Stimulated activated naive CD8-positive, alpha-beta T cell treated with anti-CD3 and anti-CD28 coated beads, Interleukin-15, amount 100 ng/mL, for 72 hours (primary cell): ENCODE measurements at regions not wholly inside any gene's neighbourhood (a gene's known extent, or its start where the extent isn't known, plus 50 kb on each side); places are given as distances from the start of the nearest gene placed in this dataset.
A peak's percentile ranks its signal among the peaks of the same experiment; 100 is the strongest.

Experiments used
- ATAC-seq: fragments of 150-1000 bp; cut with Tn5 transposase; 2 replicates; pipeline ENCODE4 v1.10.0; 2021; ENCODE audit warnings: mild to moderate bottlenecking, moderate library complexity
- DNase-seq, 2 donors: peaks; one replicate each; pipeline ENCODE4 v3.0.0; 2021 to 2022
- H3K27ac Mint-ChIP-seq, 2 donors: one replicate each; pipeline ENCODE4 v1.8.0; 2022; ENCODE audit warnings: mild to moderate bottlenecking in 2 of 2, mixed read lengths in 2 of 2, moderate library complexity in 2 of 2
- H3K27me3 Mint-ChIP-seq: one replicate; pipeline ENCODE4 v1.8.0; 2022; ENCODE audit warnings: mixed read lengths
- H3K4me1 Mint-ChIP-seq: one replicate; pipeline ENCODE4 v1.8.0; 2022; ENCODE audit warnings: mild to moderate bottlenecking, mixed read lengths
- H3K4me3 Mint-ChIP-seq, 2 donors: one replicate each; pipeline ENCODE4 v1.8.0; 2022; ENCODE audit warnings: mild to moderate bottlenecking in 2 of 2, mixed read lengths in 2 of 2, moderate library complexity in 1 of 2
- H3K9me3 Mint-ChIP-seq, 2 donors: one replicate each; pipeline ENCODE4 v1.8.0; 2022; ENCODE audit warnings: mixed read lengths in 2 of 2

GRCh38 chr3:71890356-71890931, 105.5 kb upstream of the PROK2 start:
- Mint-ChIP-seq H3K4me3 (no peak overlapping the region), H3K4me1 (no peaks in the 10 kb centered on the region), H3K27ac (no peak overlapping the region), H3K27me3 (peaks cover 25% of the 10 kb centered on the region), H3K9me3 (no peaks in the 10 kb centered on the region)
- no peak for DNase-seq
- no peak for ATAC-seq

DNA sequence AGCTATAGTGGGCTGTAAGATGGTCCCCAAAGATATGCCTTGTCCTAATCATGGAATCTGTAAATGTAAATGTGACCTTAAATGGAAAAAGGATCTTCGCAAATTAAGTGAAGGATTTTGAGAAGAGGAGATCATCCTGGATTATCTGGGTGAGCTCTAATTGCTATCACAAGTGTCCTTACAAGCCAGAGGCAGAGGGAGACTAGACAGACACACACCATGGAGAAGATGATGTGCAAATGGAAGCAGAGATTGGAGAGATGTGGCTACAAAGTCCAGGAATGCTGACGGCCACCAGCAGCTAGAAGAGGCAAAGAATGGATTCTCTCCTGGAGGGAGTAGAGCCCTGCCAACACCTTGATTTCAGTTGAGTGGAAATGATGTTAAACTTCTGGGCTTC, 102.3 kb upstream of the PROK2 start:
- Mint-ChIP-seq H3K27me3 (peaks cover 46% of the 10 kb centered on the region), H3K4me3 (no peak overlapping the region), H3K4me1 (no peaks in the 10 kb centered on the region), H3K27ac (no peak overlapping the region), H3K9me3 (no peaks in the 10 kb centered on the region)
- ATAC-seq (no peak), DNase-seq (no peak)

GRCh38 chr3:71885006-71885405, 100.1 kb upstream of the PROK2 start:
- H3K27me3 Mint-ChIP-seq = peaks cover 55% of the 10 kb centered on the region
- no peak overlapping the region for H3K27ac Mint-ChIP-seq
- no peak overlapping the region for H3K4me3 Mint-ChIP-seq
- no peaks in the 10 kb centered on the region for H3K9me3 Mint-ChIP-seq
- no peaks in the 10 kb centered on the region for H3K4me1 Mint-ChIP-seq
- DNase-seq = no peak
- ATAC-seq = no peak

GRCh38 chr3:71881732-71882131, 96.8 kb upstream of the PROK2 start:
- no peak for DNase-seq
- Mint-ChIP-seq H3K27me3 (peaks cover 40% of the 10 kb centered on the region), H3K4me3 (no peak overlapping the region), H3K27ac (no peak overlapping the region), H3K4me1 (no peaks in the 10 kb centered on the region), H3K9me3 (no peaks in the 10 kb centered on the region)
- no peak for ATAC-seq

DNA sequence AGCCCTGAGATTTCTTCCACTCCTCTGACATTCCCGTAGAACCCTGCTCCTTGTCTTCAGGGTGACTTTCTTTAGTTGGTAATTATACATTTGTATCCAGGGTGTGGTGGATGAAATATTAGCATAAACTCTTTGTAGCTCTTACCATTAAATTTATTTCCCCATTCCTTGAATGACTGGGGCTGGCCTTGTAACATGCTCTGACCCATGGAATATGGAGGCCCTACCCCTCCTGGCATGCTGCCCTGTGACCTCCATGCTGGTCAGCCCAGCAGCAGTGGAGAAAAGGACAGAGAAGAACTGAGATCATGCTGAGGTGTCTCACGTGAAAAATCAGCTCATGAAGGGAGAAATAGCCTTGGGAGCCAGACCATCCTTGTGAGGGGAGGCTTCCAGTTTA, 96.1 kb upstream of the PROK2 start:
- no peak for DNase-seq
- peaks cover 2% of the 10 kb centered on the region for H3K4me1 Mint-ChIP-seq
- H3K4me3 Mint-ChIP-seq = no peak overlapping the region
- no peaks in the 10 kb centered on the region for H3K9me3 Mint-ChIP-seq
- H3K27me3 Mint-ChIP-seq = peaks cover 40% of the 10 kb centered on the region
- H3K27ac Mint-ChIP-seq = no peak overlapping the region
- no peak for ATAC-seq

- Mint-ChIP-seq H3K27me3 (peaks cover 31% of the 10 kb centered on the region), H3K9me3 (no peaks in the 10 kb centered on the region), H3K4me1 (peaks cover 21% of the 10 kb centered on the region), H3K4me3 (no peak overlapping the region), H3K27ac (no peak overlapping the region)
- no peak for DNase-seq
- no peak for ATAC-seq
Observed at GRCh38 chr3:71879089-71879488, 94.1 kb upstream of the PROK2 start.

- Mint-ChIP-seq H3K4me1 (peaks cover 47% of the 10 kb centered on the region), H3K27me3 (peaks cover 18% of the 10 kb centered on the region), H3K4me3 (no peak overlapping the region), H3K27ac (peak overlapping the region; percentile 30 to 92), H3K9me3 (no peaks in the 10 kb centered on the region)
- no peak for ATAC-seq
- DNase-seq = no peak
Observed at GRCh38 chr3:71876135-71877105, 91.5 kb upstream of the PROK2 start.

DNA sequence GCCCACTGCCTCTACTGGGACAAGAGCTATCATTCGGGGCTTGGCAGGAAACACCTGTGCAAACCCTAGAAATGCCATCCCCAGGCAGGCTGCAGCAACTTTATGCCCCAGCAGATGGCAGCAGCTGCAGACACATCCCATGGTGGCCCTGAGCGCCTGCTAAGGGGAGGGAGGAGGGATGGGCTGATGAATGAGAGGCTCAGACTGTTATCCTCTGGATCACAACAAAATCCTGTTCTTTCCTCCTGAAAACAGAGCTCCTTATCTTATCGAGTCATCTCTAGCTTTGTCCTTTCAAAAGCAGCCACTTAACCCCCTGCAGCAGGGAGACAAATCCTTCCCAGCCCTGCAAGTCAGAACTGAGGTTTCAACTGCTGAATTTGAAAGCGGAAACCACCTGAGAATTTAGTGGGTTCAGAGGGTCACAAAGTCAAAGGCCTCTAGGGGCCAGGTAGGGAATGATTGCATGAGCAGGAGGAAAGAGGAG, 90.6 kb upstream of the PROK2 start:
- peak; percentile 85 to 86 for DNase-seq
- Mint-ChIP-seq H3K4me1 (peaks cover 47% of the 10 kb centered on the region), H3K9me3 (no peaks in the 10 kb centered on the region), H3K27me3 (peaks cover 10% of the 10 kb centered on the region), H3K4me3 (peak overlapping the region; percentile 50 to 63), H3K27ac (peak overlapping the region; percentile 92 to 98)
- ATAC-seq = peak; percentile 94

DNA sequence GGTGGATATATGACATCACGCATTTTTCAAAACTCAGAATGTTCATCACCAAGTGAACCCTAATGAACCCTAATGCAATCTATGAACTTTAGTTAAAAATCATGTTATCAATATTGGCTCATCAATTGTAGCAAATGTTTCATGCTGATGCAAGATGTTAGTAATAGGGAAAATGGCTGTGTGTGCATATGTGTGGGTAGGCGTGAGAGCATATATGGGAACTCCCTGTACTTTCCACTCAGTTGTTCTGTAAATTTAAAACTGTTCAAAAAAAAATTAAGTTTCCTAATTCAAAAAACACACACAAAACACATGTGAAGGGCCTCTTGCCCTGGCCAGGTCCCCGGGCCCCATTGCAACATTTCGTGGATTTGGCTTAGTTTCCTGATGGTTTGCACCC, 89.7 kb upstream of the PROK2 start:
- Mint-ChIP-seq H3K4me3 (peak overlapping the region; percentile 15 to 34), H3K27ac (peak overlapping the region; percentile 92 to 98), H3K9me3 (no peaks in the 10 kb centered on the region), H3K4me1 (peaks cover 47% of the 10 kb centered on the region), H3K27me3 (peaks cover 10% of the 10 kb centered on the region)
- ATAC-seq (peak; percentile 74), DNase-seq (peak in 1 of 2 donors; percentile 33)

GRCh38 chr3:71873093-71873611, 88.2 kb upstream of the PROK2 start:
- Mint-ChIP-seq H3K4me3 (no peak overlapping the region), H3K27ac (peak overlapping the region; percentile 92 to 98), H3K4me1 (peaks cover 47% of the 10 kb centered on the region)

DNA sequence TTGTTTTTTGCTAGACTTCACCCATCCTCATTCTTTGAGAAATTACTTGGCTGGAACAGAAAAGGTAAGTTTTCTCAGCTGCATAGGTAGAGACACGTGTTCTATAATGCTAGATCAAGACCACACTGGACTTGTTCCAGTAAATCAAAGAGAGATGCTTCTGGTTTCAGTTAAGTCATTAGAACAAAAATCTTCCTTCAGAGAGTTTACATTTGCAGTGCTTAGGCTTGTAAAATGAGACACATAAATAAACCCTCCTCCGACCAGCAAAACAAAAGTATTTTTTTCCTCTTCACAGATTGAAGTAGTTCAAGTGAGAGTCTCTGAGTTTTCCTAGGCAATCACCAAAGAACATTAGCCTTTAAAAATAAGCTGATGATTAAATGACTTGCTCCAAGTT, 87.3 kb upstream of the PROK2 start:
- Mint-ChIP-seq H3K27me3 (no peaks in the 10 kb centered on the region), H3K4me3 (peak overlapping the region in 1 of 2 donors; percentile 14), H3K9me3 (no peaks in the 10 kb centered on the region), H3K4me1 (peaks cover 47% of the 10 kb centered on the region), H3K27ac (peak overlapping the region; percentile 30 to 54)
- ATAC-seq = no peak
- no peak for DNase-seq

More at GRCh38 chr3:71873093-71873611, 88.2 kb upstream of the PROK2 start:
- DNase-seq = no peak
- H3K9me3 Mint-ChIP-seq = no peaks in the 10 kb centered on the region
- no peak for ATAC-seq
- H3K27me3 Mint-ChIP-seq = peaks cover 4% of the 10 kb centered on the region

DNA sequence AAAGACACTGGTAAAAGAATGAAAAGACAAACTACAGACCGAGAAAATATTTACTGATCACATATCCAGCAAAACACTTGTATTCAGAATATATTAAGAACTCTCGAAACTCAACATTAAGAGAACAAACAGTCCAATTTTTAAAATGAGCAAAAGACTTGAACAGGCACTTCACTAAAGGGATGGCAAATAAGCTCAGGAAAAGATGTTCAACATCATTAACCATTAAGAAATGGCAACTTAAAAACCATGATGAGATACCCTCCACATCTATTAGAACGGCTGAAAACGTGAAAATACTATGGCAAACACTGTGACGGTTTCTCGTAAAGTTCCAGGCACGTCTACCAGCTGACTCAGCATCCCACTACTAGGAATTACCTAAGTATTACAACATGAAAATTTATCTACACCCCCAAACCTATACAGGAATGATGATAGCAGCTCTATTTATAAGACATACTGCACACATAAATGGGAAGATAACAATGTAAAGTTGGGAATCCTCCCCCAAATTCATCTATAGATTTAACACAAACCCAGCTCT, 86.1 kb upstream of the PROK2 start:
- H3K9me3 Mint-ChIP-seq = no peaks in the 10 kb centered on the region
- peaks cover 45% of the 10 kb centered on the region for H3K4me1 Mint-ChIP-seq
- H3K27me3 Mint-ChIP-seq = no peaks in the 10 kb centered on the region
- ATAC-seq (no peak), DNase-seq (no peak)
- no peak overlapping the region for H3K4me3 Mint-ChIP-seq
- no peak overlapping the region for H3K27ac Mint-ChIP-seq

GRCh38 chr3:71868876-71869275, 83.9 kb upstream of the PROK2 start:
- no peaks in the 10 kb centered on the region for H3K9me3 Mint-ChIP-seq
- H3K27me3 Mint-ChIP-seq = peaks cover 14% of the 10 kb centered on the region
- DNase-seq (no peak), ATAC-seq (no peak)
- no peak overlapping the region for H3K4me3 Mint-ChIP-seq
- H3K27ac Mint-ChIP-seq = no peak overlapping the region
- H3K4me1 Mint-ChIP-seq = peaks cover 23% of the 10 kb centered on the region

- Mint-ChIP-seq H3K4me1 (no peaks in the 10 kb centered on the region), H3K27me3 (peaks cover 45% of the 10 kb centered on the region), H3K9me3 (peaks cover 0 to 7% of the 10 kb centered on the region in 2 donors), H3K4me3 (no peak overlapping the region), H3K27ac (no peak overlapping the region)
- ATAC-seq (no peak), DNase-seq (no peak)
Observed at GRCh38 chr3:71865727-71866126, 80.8 kb upstream of the PROK2 start.

GRCh38 chr3:71863563-71864190, 78.7 kb upstream of the PROK2 start:
- H3K9me3 Mint-ChIP-seq = peaks cover 0 to 8% of the 10 kb centered on the region in 2 donors
- ATAC-seq = no peak
- H3K4me1 Mint-ChIP-seq = peaks cover 6% of the 10 kb centered on the region
- H3K4me3 Mint-ChIP-seq = no peak overlapping the region
- DNase-seq = no peak
- peaks cover 51% of the 10 kb centered on the region for H3K27me3 Mint-ChIP-seq
- no peak overlapping the region for H3K27ac Mint-ChIP-seq
